ENCODE measurements at regions not wholly inside any gene's neighbourhood (a gene's known extent, or its start where the extent isn't known, plus 50 kb on each side); places are given as distances from the start of the nearest gene placed in this dataset.

DNA sequence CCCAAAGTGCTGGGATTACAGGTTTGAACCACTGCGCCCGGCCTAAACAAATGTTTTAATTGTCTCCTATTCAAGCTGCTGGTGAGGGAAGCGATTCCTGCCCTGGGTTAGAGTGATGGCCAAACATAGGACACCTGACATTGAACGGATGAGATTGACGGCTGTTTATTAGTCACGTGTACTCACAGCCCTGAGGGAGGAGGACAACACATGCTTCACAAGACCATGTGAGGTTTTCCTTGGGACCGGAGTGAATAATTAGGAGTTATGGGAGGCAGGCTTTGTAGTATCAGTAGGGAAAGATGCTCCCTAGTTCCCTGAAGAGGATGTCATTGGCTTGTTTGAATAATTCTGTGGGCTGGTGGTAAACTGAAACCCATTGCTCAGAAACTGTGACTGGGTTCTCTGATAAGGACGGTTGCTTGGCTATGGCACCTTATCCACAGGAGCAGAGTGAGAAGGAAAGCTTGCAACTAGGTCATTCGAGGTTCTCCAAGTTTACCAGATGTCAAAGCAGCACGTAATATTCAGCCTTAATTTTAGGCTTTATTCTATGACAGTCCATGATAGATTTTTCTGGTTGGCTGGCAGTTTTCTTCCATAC is 245.8 kb downstream of the PLA2G4A start:
- no peak overlapping the region for H3K4me3 ChIP-seq
- H3K27me3 ChIP-seq (ENCODE audit: control insufficient read depth in 3 of 3, insufficient read depth in 3 of 3, low read length in 2 of 3) = peaks cover 0 to 2% (median 0%) of the 10 kb centered on the region in 3 donors
- no peak overlapping the region for H3K27ac ChIP-seq (ENCODE audit: low read depth in 1 of 2, low read length in 1 of 2)
- H3K9ac ChIP-seq (ENCODE audit: insufficient read depth in 1 of 2, low read length in 2 of 2) = no peak overlapping the region
- peaks cover 0 to 6% (median 4%) of the 10 kb centered on the region in 4 donors for H3K9me3 ChIP-seq (ENCODE audit: control insufficient read depth in 4 of 4, insufficient read depth in 3 of 4, low read length in 3 of 4)
- DNase-seq = no peak
- WGBS, 2 donors = 90 to 95% methylated on average over 10 of the region's 10 CpGs
- H3K36me3 ChIP-seq (ENCODE audit: control insufficient read depth in 4 of 4, insufficient read depth in 4 of 4, low read length in 4 of 4) = no peaks in the 10 kb centered on the region
- TF ChIP-seq, protein P1, sequence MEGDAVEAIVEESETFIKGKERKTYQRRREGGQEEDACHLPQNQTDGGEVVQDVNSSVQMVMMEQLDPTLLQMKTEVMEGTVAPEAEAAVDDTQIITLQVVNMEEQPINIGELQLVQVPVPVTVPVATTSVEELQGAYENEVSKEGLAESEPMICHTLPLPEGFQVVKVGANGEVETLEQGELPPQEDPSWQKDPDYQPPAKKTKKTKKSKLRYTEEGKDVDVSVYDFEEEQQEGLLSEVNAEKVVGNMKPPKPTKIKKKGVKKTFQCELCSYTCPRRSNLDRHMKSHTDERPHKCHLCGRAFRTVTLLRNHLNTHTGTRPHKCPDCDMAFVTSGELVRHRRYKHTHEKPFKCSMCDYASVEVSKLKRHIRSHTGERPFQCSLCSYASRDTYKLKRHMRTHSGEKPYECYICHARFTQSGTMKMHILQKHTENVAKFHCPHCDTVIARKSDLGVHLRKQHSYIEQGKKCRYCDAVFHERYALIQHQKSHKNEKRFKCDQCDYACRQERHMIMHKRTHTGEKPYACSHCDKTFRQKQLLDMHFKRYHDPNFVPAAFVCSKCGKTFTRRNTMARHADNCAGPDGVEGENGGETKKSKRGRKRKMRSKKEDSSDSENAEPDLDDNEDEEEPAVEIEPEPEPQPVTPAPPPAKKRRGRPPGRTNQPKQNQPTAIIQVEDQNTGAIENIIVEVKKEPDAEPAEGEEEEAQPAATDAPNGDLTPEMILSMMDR (IDR thresholded peaks at IDR 0.05; ENCODE audit: control extremely low read depth, extremely low read depth) = no peak
- ATAC-seq (ENCODE audit: insufficient read depth, low FRiP score) = no peak
- H3K4me1 ChIP-seq (ENCODE audit: control insufficient read depth in 5 of 5, insufficient read depth in 5 of 5, low read length in 5 of 5) = no peaks in the 10 kb centered on the region

DNA sequence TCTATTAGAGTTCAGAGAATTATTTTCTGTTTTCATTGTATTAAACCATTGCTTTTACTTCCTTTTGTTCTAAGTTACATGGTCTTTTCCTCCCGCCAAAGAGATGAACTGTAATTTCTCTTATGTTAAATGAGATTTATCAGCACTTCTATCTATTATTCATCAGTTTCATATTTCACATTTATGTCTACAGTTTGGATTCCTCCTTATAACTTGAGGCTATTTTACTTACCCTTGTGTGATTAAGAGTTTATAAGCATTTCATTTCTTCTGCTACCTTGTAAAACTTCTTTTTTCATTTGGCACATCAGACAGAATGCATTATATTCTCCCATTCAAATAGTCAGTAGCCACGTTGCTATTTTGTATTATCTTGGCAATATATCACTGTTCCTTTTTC is 248.2 kb downstream of the PLA2G4A start:
- Histone ChIP-seq H3K36me3 (ENCODE audit: control insufficient read depth in 4 of 4, insufficient read depth in 4 of 4, low read length in 4 of 4) (no peaks in the 10 kb centered on the region), H3K27me3 (ENCODE audit: control insufficient read depth in 3 of 3, insufficient read depth in 3 of 3, low read length in 2 of 3) (peaks cover 0 to 2% (median 0%) of the 10 kb centered on the region in 3 donors), H3K4me3 (no peak overlapping the region), H3K27ac (ENCODE audit: low read depth in 1 of 2, low read length in 1 of 2) (no peak overlapping the region), H3K4me1 (ENCODE audit: control insufficient read depth in 5 of 5, insufficient read depth in 5 of 5, low read length in 5 of 5) (no peaks in the 10 kb centered on the region), H3K9ac (ENCODE audit: insufficient read depth in 1 of 2, low read length in 2 of 2) (no peak overlapping the region), H3K9me3 (ENCODE audit: control insufficient read depth in 4 of 4, insufficient read depth in 3 of 4, low read length in 3 of 4) (peaks cover 0 to 6% (median 4%) of the 10 kb centered on the region in 4 donors)
- no peak for ATAC-seq (ENCODE audit: insufficient read depth, low FRiP score)
- WGBS, 2 donors = 80 to 82% methylated on average over 2 of the region's 2 CpGs
- no peak for DNase-seq
- TF ChIP-seq, protein P1 (IDR thresholded peaks at IDR 0.05; ENCODE audit: control extremely low read depth, extremely low read depth) = no peak

DNA sequence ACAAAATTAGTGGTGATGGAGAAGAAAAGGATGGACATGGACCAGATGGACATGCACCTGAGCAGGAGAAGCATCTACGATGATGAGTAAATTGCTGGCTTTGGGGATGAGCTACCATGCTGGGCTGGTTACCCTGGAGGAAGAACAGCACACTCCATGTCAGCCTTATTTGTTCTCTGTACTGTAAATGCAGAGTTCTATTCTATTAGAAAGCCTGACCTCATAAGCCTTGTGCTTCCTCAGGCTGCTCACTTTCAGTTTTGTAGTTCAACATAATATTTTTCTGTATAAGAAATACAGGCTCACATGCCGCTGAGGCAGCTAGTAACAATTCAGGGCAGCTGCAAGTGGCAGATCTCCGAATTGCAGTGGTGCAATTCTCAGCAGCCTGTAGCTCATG is 249.6 kb downstream of the PLA2G4A start:
- H3K27me3 ChIP-seq (ENCODE audit: control insufficient read depth in 3 of 3, insufficient read depth in 3 of 3, low read length in 2 of 3) = peaks cover 0 to 2% (median 0%) of the 10 kb centered on the region in 3 donors
- no peak overlapping the region for H3K9ac ChIP-seq (ENCODE audit: insufficient read depth in 1 of 2, low read length in 2 of 2)
- TF ChIP-seq, protein P1 (IDR thresholded peaks at IDR 0.05; ENCODE audit: control extremely low read depth, extremely low read depth) = no peak
- DNase-seq = no peak
- H3K4me3 ChIP-seq = no peak overlapping the region
- 86 to 89% methylated on average over 3 of the region's 3 CpGs for WGBS, 2 donors
- no peak overlapping the region for H3K27ac ChIP-seq (ENCODE audit: low read depth in 1 of 2, low read length in 1 of 2)
- ATAC-seq (ENCODE audit: insufficient read depth, low FRiP score) = no peak
- H3K4me1 ChIP-seq (ENCODE audit: control insufficient read depth in 5 of 5, insufficient read depth in 5 of 5, low read length in 5 of 5) = no peaks in the 10 kb centered on the region
- H3K9me3 ChIP-seq (ENCODE audit: control insufficient read depth in 4 of 4, insufficient read depth in 3 of 4, low read length in 3 of 4) = peaks cover 0 to 6% (median 4%) of the 10 kb centered on the region in 4 donors
- H3K36me3 ChIP-seq (ENCODE audit: control insufficient read depth in 4 of 4, insufficient read depth in 4 of 4, low read length in 4 of 4) = no peaks in the 10 kb centered on the region

DNA sequence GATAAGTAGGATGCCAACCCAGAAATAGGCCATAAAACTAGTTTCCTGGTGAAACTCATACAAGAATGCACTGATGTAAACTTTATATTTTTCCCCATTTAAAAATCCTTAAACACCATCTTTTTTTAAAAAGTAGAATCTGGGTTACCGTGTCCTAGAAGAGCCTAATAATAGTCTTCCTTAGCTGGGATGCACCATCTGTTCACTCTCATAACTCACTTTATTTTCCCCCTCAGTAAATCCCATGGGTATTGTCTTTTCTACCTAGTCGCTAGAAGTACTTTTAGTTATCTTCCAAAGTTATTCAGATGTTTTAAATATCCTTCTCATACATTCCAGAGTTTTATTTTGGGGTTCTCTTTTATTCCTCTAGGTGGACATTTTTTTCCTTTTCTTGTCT is 250.2 kb downstream of the PLA2G4A start:
- no peak for ATAC-seq (ENCODE audit: insufficient read depth, low FRiP score)

More for the DNA sequence above, 250.2 kb downstream of the PLA2G4A start:
- TF ChIP-seq, protein P1 (IDR thresholded peaks at IDR 0.05; ENCODE audit: control extremely low read depth, extremely low read depth) = no peak
- Histone ChIP-seq H3K36me3 (ENCODE audit: control insufficient read depth in 4 of 4, insufficient read depth in 4 of 4, low read length in 4 of 4) (no peaks in the 10 kb centered on the region), H3K9me3 (ENCODE audit: control insufficient read depth in 4 of 4, insufficient read depth in 3 of 4, low read length in 3 of 4) (peaks cover 0 to 6% (median 4%) of the 10 kb centered on the region in 4 donors), H3K27ac (ENCODE audit: low read depth in 1 of 2, low read length in 1 of 2) (no peak overlapping the region), H3K4me3 (no peak overlapping the region), H3K4me1 (ENCODE audit: control insufficient read depth in 5 of 5, insufficient read depth in 5 of 5, low read length in 5 of 5) (no peaks in the 10 kb centered on the region), H3K27me3 (ENCODE audit: control insufficient read depth in 3 of 3, insufficient read depth in 3 of 3, low read length in 2 of 3) (peaks cover 0 to 2% (median 0%) of the 10 kb centered on the region in 3 donors), H3K9ac (ENCODE audit: insufficient read depth in 1 of 2, low read length in 2 of 2) (no peak overlapping the region)
- WGBS, 2 donors = 67 to 78% methylated on average over 2 of the region's 2 CpGs
- no peak for DNase-seq
